Body of pancreas (tissue), 4 donors: ENCODE measurements at regions not wholly inside any gene's neighbourhood (a gene's known extent, or its start where the extent isn't known, plus 50 kb on each side); places are given as distances from the start of the nearest gene placed in this dataset.

Source experiments
- ATAC-seq: fragments of 150-250 bp; one replicate; pipeline ENCODE4 v1.9.1; 2016
- DNase-seq, 4 donors: peaks; one replicate each; pipeline ENCODE4 v3.0.0-alpha.2; 2019
- H3K27ac ChIP-seq, 4 donors: fragments of 200-600 bp; sonication (generic); 1 replicate in 3 of 4; 2 replicates in 1 of 4; pipeline versions ENCODE4 v1.5.1 to v1.6.1; 2016 to 2019; ENCODE audit warnings: mild to moderate bottlenecking in 1 of 4, mixed read lengths in 1 of 4, moderate library complexity in 1 of 4
- H3K27me3 ChIP-seq, 2 donors: fragments of 200-600 bp; sonication (generic); one replicate each; pipeline ENCODE4 v1.6.0; 2016; ENCODE audit warnings: mild to moderate bottlenecking in 1 of 2
- H3K36me3 ChIP-seq, 2 donors: fragments of 200-600 bp; sonication (generic); replicated peaks in 1 of 2; 2 replicates each; pipeline ENCODE4 v1.5.1; 2016; ENCODE audit warnings: low read depth in 2 of 2; ENCODE audit not compliant: insufficient read depth in 1 of 2
- H3K4me1 ChIP-seq: fragments of 200-600 bp; sonication (generic); one replicate; pipeline ENCODE4 v1.6.0; 2016
- H3K4me3 ChIP-seq, 2 donors: fragments of 200-600 bp; sonication (generic); 1 replicate in 1 of 2; 2 replicates in 1 of 2; pipeline ENCODE4 v1.5.1; 2016 to 2019
- H3K9me3 ChIP-seq, 3 donors: fragments of 200-600 bp; sonication (generic); 1 replicate in 2 of 3; 2 replicates in 1 of 3; pipeline ENCODE4 v1.5.1; 2016
- POLR2A ChIP-seq, 3 donors: fragments of 450-650 bp; IDR thresholded peaks; one replicate each; pipeline ENCODE4 v1.6.1; 2016; ENCODE audit warnings: antibody characterized with exemption in 3 of 3, mild to moderate bottlenecking in 2 of 3
- WGBS, 2 donors: methylation state at CpG; one replicate each; pipeline ENCODE4 v1.1.5; 2017; 5-methylcytosine and 5-hydroxymethylcytosine counted together
- intact Hi-C: fragments of 100-400 bp; cut with DNase I; formaldehyde crosslinking; loops from one replicate; pipeline ENCODE4 v1.15.1; 2023
- TF ChIP-seq, protein P1 (sequence below), 7 experiments: fragments of 450-650 bp in 4 of 7; fragments of 200-600 bp in 3 of 7; sonication (generic) in 3 of 7; IDR thresholded peaks; one replicate each; pipeline ENCODE4 v1.5.1; 2016 to 2019; ENCODE audit warnings: antibody characterized with exemption in 7 of 7

DNA sequence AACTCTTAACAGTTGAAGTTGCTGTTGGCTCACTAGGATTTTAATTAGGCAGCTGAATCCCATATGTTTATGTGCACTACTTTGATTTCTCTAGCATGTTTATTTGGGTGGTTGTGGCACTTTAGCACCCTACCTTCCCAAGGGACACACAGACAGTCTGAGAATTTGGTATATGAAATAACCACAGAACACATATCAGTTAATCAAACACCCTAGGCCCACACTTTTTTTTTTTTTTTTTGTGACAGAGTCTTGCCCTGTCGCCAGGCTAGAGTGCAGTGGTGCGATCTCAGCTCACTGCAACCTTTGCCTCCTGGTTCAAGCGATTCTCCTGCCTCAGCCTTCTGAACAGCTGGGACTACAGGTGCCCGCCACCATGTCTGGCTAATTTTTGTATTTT, 130.5 kb downstream of the DCK start:
- intact Hi-C loops: no loop called here
- WGBS, 2 donors: 94% methylated on average over 4 of the region's 4 CpGs
- DNase-seq (no peak), ATAC-seq (no peak)
- Histone ChIP-seq H3K36me3 (no peaks in the 10 kb centered on the region), H3K27ac (no peak overlapping the region), H3K9me3 (no peaks in the 10 kb centered on the region), H3K4me1 (no peaks in the 10 kb centered on the region), H3K4me3 (no peak overlapping the region), H3K27me3 (no peaks in the 10 kb centered on the region)
- TF ChIP-seq POLR2A (IDR thresholded peaks at IDR 0.05): no peak
- TF ChIP-seq, protein P1, sequence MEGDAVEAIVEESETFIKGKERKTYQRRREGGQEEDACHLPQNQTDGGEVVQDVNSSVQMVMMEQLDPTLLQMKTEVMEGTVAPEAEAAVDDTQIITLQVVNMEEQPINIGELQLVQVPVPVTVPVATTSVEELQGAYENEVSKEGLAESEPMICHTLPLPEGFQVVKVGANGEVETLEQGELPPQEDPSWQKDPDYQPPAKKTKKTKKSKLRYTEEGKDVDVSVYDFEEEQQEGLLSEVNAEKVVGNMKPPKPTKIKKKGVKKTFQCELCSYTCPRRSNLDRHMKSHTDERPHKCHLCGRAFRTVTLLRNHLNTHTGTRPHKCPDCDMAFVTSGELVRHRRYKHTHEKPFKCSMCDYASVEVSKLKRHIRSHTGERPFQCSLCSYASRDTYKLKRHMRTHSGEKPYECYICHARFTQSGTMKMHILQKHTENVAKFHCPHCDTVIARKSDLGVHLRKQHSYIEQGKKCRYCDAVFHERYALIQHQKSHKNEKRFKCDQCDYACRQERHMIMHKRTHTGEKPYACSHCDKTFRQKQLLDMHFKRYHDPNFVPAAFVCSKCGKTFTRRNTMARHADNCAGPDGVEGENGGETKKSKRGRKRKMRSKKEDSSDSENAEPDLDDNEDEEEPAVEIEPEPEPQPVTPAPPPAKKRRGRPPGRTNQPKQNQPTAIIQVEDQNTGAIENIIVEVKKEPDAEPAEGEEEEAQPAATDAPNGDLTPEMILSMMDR (IDR thresholded peaks at IDR 0.05): no peak

DNA sequence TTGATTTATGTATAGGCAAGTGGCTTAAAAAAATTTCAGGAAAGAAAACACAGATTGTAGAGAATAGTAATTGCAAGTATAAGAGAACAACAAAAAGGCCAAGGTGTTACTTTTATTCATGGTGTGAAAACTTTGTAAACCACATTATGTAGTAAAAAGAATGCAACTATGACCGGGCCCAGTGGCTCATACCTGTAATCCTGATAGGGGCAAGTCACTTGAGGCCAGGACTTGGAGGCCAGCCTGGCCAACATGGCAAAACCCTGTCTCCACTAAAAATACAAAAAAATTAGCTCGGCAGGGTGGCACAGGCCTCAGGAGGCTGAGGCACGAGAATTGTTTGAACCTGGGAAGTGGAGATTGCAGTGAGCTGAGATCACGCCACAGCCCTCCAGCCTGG, 131.7 kb downstream of the DCK start:
- 75 to 77% methylated on average over 4 of the region's 4 CpGs for WGBS, 2 donors
- Histone ChIP-seq H3K27ac (no peak overlapping the region), H3K4me1 (no peaks in the 10 kb centered on the region), H3K27me3 (no peaks in the 10 kb centered on the region), H3K4me3 (no peak overlapping the region), H3K36me3 (no peaks in the 10 kb centered on the region), H3K9me3 (no peaks in the 10 kb centered on the region)
- intact Hi-C loops: no loop called here
- no peak for ATAC-seq
- DNase-seq: no peak
- TF ChIP-seq POLR2A (IDR thresholded peaks at IDR 0.05): no peak
- TF ChIP-seq, protein P1 (IDR thresholded peaks at IDR 0.05): no peak

DNA sequence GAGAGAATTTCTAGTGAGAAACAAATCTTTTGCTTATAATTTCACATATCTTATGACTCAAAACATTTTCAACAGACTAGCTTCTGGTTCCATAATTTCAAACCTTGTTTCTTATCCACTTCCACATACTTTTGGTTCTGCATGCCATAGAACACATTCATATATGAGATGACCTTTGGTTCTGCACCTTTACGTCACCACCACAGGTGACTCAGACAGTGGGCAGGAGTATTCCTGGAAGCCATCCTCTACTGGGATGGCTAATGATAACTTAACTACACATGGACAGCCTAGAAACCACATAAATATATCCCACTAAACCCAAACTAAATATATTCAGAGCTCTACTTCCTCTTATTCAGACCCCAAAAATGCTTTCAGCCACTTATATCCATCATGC, 133.3 kb downstream of the DCK start:
- no peak for ATAC-seq
- no peak for DNase-seq
- no peaks in the 10 kb centered on the region for H3K9me3 ChIP-seq
- H3K4me1 ChIP-seq: no peaks in the 10 kb centered on the region
- no peaks in the 10 kb centered on the region for H3K36me3 ChIP-seq
- intact Hi-C loops: no loop called here
- no peaks in the 10 kb centered on the region for H3K27me3 ChIP-seq
- TF ChIP-seq, protein P1 (IDR thresholded peaks at IDR 0.05): no peak
- TF ChIP-seq POLR2A (IDR thresholded peaks at IDR 0.05): no peak
- no peak overlapping the region for H3K27ac ChIP-seq
- WGBS, 2 donors: 48 to 78% methylated on average over 1 of the region's 1 CpG
- H3K4me3 ChIP-seq: no peak overlapping the region

DNA sequence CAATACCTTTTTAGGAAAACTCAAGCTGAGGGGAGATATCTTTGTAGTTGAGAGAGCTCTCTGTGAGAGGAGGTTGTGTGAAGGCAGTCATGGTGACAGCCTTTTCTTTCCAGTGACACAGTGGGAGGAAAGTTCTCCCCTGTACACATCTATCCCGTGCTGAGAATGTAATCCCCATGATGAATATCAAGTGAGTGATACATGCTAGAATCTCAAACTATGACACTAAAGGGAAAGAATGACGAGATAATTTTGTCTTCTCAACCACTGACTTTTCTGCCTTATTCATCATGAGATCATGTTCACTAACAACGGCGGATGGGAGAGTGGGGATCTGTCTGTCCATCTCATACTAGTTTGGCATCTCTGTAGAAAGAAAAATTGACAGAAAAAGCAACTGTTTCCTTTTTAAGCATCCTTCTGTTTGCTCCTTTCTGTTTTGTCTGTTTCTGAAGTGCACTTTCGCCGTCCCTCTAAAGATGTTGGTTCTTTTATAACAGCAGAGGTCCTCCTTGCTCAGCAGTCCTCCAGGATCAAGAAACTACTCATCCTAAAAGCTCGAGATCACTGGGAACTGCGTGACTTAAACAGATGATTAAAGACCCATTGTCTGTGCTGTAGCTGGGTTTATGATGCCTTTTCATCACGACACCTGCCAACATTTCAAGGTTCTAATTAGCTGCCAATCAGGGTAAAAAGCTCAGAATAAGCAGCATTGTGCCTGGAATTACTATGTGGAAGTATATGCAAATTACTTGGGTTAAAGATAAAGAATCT, 137.6 kb downstream of the DCK start:
- H3K27me3 ChIP-seq: no peaks in the 10 kb centered on the region
- no peak for ATAC-seq
- 57 to 69% methylated on average over 9 of the region's 9 CpGs for WGBS, 2 donors
- no peaks in the 10 kb centered on the region for H3K9me3 ChIP-seq
- DNase-seq: no peak
- H3K4me3 ChIP-seq: no peak overlapping the region
- intact Hi-C loops: no loop called here
- H3K27ac ChIP-seq: peak overlapping the region in 1 of 4 donors; percentile 3
- no peaks in the 10 kb centered on the region for H3K36me3 ChIP-seq
- H3K4me1 ChIP-seq: peaks cover 21% of the 10 kb centered on the region
- TF ChIP-seq, protein P1 (IDR thresholded peaks at IDR 0.05): no peak
- no peak for TF ChIP-seq POLR2A (IDR thresholded peaks at IDR 0.05)

DNA sequence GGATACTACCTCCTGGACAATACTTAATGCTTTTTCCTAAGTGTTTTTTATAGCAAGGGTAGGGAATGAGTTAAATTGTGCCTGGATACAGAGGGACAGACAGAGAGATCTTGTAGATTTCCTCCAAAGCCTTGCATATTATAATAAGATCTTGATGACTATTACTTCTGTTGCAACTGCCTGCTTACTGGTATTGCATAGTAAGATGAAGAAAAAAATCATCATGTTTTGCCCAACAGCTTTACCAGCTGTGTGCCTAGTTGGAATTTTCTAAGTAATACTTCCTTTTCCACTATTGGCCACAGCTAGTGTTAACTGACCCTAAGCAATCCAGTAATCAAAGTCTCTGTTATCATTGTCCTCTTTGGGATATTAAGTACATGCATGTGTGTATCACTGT, 139.0 kb downstream of the DCK start:
- ATAC-seq (no peak), DNase-seq (no peak)
- no peaks in the 10 kb centered on the region for H3K27me3 ChIP-seq
- intact Hi-C loops: no loop called here
- no peak overlapping the region for H3K27ac ChIP-seq
- H3K36me3 ChIP-seq: no peaks in the 10 kb centered on the region
- no peak overlapping the region for H3K4me3 ChIP-seq
- H3K9me3 ChIP-seq: no peaks in the 10 kb centered on the region
- H3K4me1 ChIP-seq: peaks cover 33% of the 10 kb centered on the region
- TF ChIP-seq, protein P1 (IDR thresholded peaks at IDR 0.05): no peak
- TF ChIP-seq POLR2A (IDR thresholded peaks at IDR 0.05): no peak
